Activated naive CD4-positive, alpha-beta T cell treated with Interleukin-2 at 50 U/mL for 16 hours (primary cell): ENCODE measurements at regions not wholly inside any gene's neighbourhood (a gene's known extent, or its start where the extent isn't known, plus 50 kb on each side); places are given as distances from the start of the nearest gene placed in this dataset.

Source experiments
- DNase-seq: peaks from one replicate; pipeline ENCODE4 v3.0.0-alpha.2; 2020

- DNase-seq, result no peak
These were observed 84.1 kb downstream of the SNX18 start for GRCh38 chr5:54601411-54602230.
